Fibroblast of peridontal ligament (primary cell): ENCODE measurements at regions not wholly inside any gene's neighbourhood (a gene's known extent, or its start where the extent isn't known, plus 50 kb on each side); places are given as distances from the start of the nearest gene placed in this dataset.

ENCODE experiments used
- DNase-seq: peaks from one replicate; pipeline ENCODE4 v3.0.0-alpha.2; 2010; ENCODE audit errors: extremely low read depth

DNA sequence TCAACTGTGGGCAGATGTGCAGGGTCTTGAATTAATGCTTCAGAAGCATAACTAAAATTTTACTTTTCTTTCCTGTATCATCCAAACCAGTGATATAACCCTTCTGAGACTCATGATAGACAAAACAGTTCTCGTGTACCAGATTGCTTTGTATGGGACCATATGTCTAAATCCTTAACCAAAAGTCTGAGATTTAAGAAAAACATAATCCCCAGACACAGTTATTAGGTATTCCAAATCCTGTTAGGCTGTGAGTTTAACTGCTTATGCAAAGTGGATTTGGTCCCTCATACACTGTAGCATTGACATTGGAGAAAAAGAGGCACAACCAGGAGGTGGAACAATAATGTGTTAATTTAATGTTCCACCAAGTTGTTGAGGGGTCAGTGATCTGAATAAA, 235.0 kb downstream of the PMAIP1 start:
- no peak for DNase-seq

DNA sequence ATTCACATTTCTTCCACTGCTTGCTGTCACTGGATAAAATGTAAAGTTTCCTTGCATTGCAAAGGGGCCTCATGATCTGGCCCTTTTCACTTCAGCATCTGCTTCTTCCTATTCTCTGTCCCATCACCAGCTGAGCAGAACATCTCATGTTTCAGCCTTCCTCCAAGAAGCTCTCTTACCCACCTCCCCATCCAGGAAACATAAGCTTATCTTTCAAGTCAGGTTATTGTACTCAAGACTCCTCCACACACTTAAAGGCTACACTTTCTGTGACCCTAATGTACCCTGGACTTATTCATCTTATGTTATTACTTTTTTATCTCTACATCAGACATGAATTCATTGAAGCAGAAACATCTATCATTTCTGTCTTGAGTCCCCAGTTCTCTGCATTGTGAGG, 230.5 kb downstream of the PMAIP1 start:
- no peak for DNase-seq

DNA sequence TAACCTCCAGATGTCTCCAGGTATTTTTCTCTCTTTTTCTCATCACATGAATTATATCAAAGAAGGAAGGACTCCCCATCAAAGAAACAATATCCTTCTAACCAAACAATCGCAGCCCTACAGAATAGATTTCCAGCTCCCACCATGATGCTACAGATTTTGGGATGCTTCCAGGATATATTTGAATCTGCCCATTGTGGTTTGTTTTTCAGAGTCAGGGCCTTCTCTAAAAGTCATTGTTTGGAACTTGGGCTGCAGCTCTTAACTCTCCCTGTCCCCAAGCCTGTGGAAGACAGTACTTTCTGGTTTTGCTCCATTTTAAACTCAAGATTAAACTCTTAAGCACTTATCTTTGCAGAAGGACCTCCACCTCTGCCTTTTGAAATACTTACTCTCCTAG, 223.2 kb downstream of the PMAIP1 start:
- DNase-seq, result no peak

DNA sequence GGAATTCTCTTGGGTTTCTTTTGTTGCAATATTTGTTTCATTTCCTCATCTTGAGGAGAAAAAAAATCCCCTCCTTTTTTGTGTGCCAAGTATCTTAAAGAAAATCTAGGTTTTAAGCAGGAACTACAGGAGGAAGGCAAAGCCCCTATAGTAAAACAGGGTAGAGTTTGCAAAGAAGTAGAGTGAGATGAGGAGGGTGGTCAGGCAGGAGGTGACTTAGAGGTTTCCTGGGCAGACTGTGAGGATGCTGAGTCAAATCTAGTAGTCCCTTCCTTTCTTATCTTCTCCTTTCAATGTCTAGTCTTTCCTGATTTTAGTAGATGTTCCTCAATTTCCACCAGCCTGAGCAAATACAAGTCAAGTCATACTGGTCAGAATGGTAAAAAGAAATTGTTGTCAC, 222.5 kb downstream of the PMAIP1 start:
- no peak for DNase-seq

DNA sequence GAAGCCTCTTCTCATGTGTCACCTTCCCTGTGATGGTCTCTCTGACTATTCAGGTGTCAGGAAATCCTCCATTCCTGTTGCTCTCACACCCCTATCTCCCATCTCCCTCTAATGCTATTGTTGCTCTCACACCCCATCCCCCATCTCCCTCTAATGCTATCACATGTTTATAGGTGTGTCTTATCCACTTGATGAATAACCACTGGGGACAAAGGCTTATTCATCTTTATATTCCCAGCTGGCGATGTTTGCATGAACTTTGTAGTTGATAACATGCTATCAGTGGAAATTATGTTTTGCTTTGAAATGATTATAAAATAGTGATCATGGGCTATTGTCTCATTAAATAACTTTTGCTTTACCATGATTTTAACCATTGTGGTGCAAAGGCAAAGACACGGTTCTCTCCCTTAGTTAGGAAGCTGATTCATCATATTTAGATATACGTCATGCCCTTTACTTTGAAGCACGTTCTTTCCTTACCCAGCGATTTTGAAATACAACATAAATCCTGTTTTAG, 220.5 kb downstream of the PMAIP1 start:
- DNase-seq, result no peak

DNA sequence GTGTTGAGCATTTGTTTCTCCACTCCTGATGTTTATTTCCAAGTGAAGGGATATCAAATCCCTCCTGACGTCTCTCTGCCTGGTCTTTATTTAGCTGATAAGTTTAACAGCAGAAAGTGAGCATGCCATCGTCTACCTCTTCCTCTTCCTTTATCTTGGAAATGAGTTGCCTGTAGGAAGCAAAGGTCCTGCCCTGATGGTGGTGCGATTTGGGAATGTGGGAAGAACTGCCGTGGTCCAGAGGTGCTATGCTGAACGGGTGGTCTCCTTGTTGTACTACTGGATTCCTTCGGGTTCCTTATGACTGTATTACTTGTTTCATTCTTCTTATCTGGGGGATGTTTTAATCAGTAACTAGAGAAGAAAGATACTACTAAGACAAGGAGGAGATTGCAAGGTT, 217.5 kb downstream of the PMAIP1 start:
- DNase-seq, result no peak

DNA sequence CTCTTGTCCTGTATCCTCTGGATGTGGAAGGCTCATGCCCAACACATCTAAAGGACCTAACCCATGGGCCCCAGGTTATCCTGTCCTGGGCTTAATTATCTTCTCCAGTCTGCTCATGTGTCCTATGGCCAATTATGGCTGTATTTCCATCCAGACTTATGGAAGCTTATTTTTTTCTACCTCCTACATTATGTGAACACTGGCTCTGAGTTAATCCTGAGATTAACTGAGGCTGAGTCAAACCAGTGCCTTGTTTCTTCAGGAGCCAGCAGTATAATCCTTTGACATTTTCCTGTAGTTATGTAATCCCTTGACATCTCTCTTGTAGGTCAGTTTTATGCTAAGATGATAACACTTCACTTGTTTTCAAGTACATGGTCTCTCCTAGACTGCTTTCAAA, 213.6 kb downstream of the PMAIP1 start:
- no peak for DNase-seq

DNA sequence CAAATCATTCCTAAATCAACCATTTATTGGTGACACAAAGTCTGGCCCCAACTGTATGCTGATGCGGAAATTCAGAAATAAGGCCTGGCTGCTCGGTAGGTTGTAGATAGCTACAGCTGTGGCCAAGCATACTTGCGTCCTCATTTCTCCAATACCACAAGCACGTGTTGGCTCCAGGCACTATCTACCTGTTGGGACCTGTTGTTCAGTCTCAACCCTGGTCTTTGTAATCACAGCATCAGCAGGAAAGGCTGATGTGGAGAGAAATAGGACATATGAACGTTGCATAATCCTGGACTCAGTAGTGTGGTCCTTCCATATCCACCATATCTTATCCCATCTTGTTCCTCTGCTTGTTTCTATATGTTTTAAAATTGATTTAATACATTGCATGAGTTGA, 212.6 kb downstream of the PMAIP1 start:
- no peak for DNase-seq

DNA sequence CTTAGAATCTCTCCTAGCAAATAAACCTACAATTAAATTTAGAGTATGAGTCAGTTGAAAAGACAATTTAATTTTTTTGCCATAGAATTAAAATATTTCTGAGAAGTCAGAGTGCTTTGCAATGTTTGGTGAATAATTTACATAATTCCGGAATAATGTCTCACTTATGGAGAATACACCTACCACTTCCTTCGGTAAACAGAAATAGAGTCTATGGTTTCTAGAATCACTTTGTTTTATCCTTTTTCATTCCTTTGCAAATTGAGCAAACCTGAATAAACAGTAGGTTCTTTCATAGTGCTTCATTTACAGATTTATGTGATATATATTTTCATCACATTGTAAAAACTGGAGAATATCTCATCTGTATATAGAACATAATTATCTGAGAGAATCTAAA, 211.7 kb downstream of the PMAIP1 start:
- no peak for DNase-seq

DNA sequence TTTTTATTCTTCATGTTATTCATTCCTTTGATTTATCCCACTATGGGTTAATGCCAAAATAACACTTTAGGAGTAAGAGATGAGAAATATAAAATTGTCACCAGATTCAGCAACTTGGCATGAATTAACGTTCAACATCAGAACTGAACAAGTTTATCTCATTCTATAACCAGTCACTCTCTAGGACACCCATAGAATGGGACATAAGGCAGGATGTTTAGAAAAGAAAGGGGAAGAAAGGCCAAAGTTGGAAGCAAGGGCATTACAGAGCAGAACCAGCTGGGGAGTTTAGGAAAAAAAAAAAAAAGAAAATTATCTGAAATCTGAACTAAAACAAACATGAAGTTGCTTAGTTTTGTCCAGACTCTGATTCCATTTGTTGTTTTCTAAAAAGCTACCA, 211.0 kb downstream of the PMAIP1 start:
- no peak for DNase-seq

DNA sequence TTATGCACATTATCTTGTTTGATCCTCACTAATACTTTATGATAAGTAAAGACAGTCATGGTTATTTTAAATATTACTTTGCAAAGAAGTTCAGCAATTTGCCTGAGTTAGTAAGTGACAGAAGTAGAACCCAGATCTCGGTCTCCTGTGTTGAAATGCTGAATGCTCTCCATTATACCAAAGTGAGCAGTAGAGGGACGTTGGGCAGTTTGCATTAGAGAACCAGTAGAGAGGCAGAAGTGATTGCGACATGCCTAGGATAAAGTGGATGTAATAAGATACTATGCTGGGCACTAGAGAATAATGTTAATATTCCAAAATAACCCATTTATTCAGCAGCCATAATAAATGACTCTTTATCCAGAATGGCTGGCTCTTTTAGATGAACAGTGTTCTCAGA, 201.0 kb downstream of the PMAIP1 start:
- peak; percentile 18 for DNase-seq

DNA sequence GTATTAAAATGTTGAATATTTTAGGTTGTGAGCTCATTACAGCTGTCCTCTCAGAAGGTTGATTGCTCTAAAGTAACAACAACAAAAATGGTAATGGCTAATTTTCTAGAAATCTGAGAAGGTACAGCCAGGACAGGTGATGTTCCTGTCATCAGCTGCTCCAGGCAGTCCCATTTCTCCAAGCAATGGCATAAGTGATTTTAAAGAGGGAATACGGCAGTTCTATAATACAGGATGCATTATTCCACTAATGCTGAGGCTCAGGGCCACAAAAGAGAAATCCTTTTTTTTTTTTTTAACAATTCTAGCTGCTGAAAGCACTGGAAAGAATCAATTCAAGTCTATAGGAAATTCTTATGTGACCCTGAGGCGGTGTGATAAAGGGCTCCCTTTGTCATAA, 199.9 kb downstream of the PMAIP1 start:
- DNase-seq, result no peak

DNA sequence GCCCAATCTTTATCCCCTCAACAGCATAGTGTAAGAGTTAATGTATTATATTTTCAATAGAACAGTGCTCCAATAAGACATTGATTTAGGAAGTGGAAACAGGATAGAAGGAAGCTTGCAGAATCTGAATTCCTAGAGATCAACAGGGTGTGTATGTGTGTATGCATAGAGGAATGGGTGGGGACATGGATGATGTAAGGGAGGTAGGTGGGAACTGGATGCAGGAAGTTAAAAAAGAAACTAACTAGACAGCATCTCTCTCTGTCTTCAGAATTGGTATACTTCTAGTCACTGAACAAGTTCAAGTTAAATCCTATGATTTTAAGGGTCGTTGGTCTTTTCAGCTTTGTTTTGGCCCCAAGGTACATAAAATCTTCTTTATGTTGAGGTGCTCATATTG, 196.6 kb downstream of the PMAIP1 start:
- DNase-seq, result peak; percentile 5

DNA sequence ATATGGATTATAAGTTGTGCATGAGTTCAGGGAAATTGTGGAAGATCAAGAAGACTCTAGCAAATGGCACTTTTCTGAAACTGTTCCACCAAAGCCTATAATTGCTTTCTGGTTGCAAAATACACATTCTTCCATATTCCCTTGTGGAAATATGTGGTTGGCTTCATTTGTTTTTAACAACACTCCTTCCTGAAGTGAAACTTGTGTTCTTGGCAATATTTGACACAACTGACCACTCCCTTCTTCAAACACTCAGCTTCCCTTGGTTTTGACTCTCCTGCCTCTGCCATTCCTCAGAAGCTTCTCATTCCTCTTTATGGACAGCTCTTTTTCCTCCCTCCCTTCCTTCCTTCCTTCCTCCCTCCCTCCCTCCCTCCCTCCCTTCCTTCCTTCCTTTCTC, 192.3 kb downstream of the PMAIP1 start:
- peak; percentile 75 for DNase-seq

DNA sequence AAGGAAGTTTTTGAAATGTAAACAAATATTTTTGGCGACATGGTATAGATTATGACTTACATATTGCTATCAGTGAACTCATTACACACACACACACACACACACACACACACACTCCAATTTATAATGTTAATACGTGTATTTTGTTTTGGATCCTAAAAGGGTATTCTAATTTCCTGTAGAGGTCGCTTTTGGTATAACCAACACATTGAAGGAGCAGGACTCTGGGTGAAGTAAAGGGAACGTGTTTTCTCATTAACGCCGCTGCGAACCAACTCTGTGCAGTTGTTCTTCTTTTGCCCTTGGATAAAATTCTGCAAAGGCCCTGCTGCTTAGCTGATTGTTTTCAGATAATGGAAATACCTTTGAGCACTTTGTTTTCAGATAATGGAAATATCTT, 190.4 kb downstream of the PMAIP1 start:
- DNase-seq, result no peak

DNA sequence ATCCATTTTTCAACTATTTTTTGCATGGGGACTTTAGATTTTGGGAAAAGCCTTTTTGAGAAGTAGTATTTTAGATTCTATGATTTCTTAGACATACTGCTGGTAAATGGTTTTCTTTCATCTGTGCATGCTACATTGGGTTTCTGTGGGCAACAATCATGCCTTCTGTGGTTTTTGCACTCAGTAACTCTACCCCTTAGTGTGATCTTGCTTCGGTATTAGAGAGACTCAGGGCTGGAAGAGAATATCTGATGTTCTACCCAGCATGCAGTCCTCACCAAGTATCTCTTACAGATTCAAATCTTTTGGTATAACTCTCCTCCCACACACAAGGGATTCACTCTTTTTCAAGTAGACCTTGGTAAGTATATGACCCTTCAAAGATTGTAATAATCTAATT, 183.0 kb downstream of the PMAIP1 start:
- DNase-seq, result peak; percentile 14

DNA sequence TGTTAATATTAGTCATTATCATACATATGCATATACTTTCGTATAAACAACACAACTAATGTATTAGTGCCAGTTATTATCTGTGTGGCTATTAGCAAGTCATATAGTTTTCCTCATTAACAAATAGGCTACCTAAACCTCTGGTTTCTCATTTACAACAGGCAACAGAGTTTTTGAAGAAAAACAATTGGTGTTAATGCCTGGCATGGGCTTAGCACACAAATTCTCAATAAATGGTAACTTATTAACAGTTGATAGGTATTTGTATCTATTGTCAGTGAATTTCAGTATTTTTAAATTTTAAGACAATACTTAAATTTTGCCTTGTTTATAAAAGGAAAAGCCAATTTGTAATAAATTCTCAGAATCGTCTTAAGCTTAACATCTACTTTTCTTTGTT, 182.5 kb downstream of the PMAIP1 start:
- DNase-seq, result no peak

DNA sequence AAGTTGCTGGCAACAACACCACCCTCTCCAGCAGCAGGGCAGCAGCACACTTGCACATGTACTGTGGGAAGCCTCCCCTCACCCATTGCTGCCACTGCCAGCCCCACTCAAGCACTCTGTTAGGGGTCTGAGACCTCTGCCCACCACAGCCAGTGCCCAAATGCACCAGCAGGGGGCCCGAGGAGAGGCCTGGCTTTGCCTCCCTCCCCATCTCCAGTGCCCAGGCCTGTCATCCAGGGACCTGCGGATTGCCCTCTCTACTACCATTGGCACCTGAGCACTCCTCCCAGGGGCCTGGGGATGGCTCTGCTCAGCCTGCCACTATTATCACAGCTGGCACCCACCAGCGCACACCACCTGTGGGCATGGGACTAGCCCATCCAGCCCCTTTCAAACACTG, 175.7 kb downstream of the PMAIP1 start:
- DNase-seq, result no peak

DNA sequence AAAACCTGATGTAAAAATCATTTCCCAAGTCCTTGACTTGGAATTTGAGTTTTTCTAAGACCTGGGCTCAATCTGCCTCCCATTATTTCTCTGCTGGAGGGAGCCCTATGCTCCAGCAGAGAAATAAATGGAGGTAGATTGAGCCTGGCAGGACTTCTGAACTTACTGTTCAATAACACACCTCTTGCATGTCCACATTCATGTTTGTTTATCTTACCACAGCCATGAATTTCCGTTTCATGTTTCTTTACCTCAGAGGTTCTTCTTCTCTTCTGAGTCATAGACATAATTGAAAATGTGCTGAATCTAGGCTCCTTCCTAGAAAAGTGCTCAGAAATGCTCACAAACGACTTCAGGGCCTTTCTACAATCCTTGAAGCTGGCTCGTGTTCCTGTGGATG, 170.8 kb downstream of the PMAIP1 start:
- no peak for DNase-seq

DNA sequence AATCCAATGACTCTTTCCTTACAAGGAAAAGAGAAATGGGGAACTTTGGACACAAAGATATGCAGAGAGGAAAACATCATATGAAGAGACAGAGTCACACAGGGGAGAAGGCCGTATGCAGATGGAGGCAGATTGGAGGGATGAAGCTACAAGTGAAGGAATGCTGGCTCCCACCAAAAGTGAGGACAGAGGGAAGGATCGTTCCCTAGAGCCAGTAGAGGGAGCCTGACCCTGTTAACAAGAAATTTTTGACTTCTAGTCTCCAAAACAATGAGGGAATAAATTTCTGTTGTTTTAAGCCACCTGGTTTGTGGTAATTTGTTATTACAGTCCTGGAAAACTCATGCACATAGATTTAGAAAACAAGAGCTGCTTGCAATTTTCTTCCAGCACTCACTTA, 169.3 kb downstream of the PMAIP1 start:
- DNase-seq, result no peak

DNA sequence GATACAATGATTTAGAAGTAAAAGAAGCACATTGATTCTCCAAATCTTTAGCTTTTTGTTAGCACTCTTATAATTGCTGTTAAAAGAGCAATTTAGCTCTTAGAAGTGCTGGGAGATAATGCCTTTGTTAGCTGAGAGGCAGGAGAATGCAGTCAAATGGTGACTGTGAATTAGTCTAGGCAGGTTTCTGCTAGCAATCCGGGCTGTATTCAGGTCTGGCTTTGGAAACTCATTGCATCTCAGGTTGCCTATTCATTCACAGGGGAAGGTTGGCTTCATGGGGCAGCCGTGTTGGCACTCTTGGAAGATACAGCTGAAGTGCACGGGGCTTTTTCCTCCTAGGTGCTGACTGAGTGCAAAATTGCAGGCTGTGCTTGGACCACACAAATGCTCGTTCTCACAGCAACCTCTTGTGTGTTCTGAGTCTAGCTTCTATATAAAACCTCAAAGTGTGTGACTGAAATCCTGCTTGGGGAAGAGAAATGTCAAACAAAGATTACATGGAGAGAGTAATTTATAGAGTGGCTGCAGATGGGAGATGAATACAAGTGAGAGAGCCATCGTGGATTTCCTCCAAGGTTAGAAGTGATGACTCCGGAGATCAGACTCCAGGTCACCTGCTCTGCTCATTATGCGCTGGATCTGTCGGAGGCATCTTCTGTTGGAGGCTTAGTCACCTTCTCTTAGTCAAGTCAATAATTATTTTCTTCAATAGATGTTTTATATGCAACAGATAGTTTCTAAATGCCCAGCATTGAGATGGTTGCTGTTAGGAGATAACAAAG, 167.8 kb downstream of the PMAIP1 start:
- no peak for DNase-seq

DNA sequence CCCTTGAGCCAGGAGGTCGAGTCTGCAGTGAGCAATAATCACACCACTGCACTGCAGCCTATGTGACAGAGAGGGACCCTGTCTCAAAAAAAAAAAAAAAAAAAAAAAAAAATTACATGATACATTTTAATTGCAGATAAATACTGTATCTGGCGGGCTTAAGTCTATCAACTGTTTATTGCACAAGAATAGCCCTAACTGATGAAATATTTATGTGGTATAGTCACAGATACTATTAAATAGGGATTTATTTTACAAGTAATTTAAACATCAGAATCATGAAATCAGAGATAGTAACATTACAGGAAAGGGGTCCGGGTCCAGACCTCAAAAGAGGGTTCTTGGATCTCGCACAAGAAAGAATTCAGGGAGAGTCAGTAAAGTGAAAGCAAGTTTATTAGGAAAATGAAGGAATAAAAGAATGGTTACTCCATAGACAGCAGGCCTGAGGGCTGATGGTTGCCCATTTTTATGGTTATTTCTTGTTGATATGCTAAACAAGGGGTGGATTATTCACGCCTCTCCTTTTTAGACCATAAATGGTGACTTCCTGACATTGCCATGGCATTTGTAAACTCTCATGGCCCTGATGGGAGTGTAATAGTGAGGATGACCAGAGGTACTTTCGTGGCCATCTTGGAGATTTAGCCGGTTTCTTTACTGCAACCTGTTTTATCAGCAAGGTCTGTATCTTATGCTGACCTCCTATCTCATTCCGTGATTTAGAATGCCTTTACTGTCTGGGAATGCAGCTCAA, 166.6 kb downstream of the PMAIP1 start:
- DNase-seq, result no peak

DNA sequence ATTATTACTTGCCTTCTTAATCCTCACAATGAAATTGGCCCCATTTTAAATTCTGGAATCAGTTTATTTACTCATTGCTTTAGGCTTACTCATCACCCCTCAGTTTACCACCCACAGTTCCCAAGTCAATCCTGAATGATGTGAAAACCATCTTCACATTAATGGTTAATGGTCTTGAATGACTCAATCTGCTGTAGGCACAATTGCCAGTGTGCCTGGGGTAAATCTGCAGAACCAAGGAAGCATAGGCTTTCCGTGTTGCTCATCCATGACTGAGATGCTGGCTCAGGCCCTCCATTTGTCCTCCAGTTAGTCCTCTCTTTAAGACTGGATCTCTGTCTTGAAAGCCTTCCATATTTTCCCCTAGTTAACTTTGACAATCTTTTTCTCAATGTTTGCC, 164.5 kb downstream of the PMAIP1 start:
- DNase-seq, result no peak
